Left ventricle myocardium superior (tissue), 1 donor: ENCODE measurements at regions not wholly inside any gene's neighbourhood (a gene's known extent, or its start where the extent isn't known, plus 50 kb on each side); places are given as distances from the start of the nearest gene placed in this dataset.

Experiments used
- ATAC-seq: fragments of 200-7000 bp; cut with Tn5 transposase; one replicate; pipeline ENCODE4 v1.9.1; 2020; ENCODE audit warnings: mild to moderate bottlenecking, moderate library complexity
- DNase-seq: peaks from one replicate; pipeline ENCODE4 v3.0.0-alpha.2; 2020
- intact Hi-C: fragments of 100-400 bp; cut with micrococcal nuclease; formaldehyde crosslinking; loops from one replicate; pipeline ENCODE4 v1.11.0; 2022
- donor health status: DM: no; HTN: yes; CAD: no; lungs with severe emphysema.

GRCh38 chr18:28858248-28858647 lies 681.3 kb upstream of the CDH2 start:
- intact Hi-C loops, result no loop called here
- DNase-seq (no peak), ATAC-seq (peak; percentile 54)

GRCh38 chr18:28855989-28856388 lies 679.1 kb upstream of the CDH2 start:
- ATAC-seq (no peak), DNase-seq (no peak)
- intact Hi-C loops, result no loop called here

- intact Hi-C loops, result no loop called here
- no peak for DNase-seq
- ATAC-seq, result peak; percentile 28
These were observed 678.6 kb upstream of the CDH2 start for GRCh38 chr18:28855524-28855923.

GRCh38 chr18:28854964-28855363 lies 678.0 kb upstream of the CDH2 start:
- peak; percentile 41 for ATAC-seq

GRCh38 chr18:28846958-28847357 lies 670.0 kb upstream of the CDH2 start:
- no peak for ATAC-seq
- intact Hi-C loops, result no loop called here
- DNase-seq, result no peak

More at GRCh38 chr18:28854964-28855363, 678.0 kb upstream of the CDH2 start:
- intact Hi-C loops, result no loop called here
- no peak for DNase-seq

- ATAC-seq, result no peak
- intact Hi-C loops, result no loop called here
- no peak for DNase-seq
These were observed 660.2 kb upstream of the CDH2 start for GRCh38 chr18:28837100-28837499.

GRCh38 chr18:28834889-28835288 lies 658.0 kb upstream of the CDH2 start:
- ATAC-seq (no peak), DNase-seq (no peak)
- intact Hi-C loops, result no loop called here

GRCh38 chr18:28831908-28832307 lies 655.0 kb upstream of the CDH2 start:
- DNase-seq, result no peak

GRCh38 chr18:28831476-28831875 lies 654.5 kb upstream of the CDH2 start:
- DNase-seq (no peak), ATAC-seq (no peak)
- intact Hi-C loops, result no loop called here

More at GRCh38 chr18:28831908-28832307, 655.0 kb upstream of the CDH2 start:
- no peak for ATAC-seq
- intact Hi-C loops, result no loop called here

- no peak for ATAC-seq
- DNase-seq, result no peak
- intact Hi-C loops, result no loop called here
These were observed 649.2 kb upstream of the CDH2 start for GRCh38 chr18:28826107-28826506.

- DNase-seq (no peak), ATAC-seq (no peak)
- intact Hi-C loops, result no loop called here
These were observed 647.2 kb upstream of the CDH2 start for GRCh38 chr18:28824183-28824574.

GRCh38 chr18:28823506-28824182 lies 646.7 kb upstream of the CDH2 start:
- DNase-seq, result no peak
- ATAC-seq, result no peak
- intact Hi-C loops, result no loop called here

GRCh38 chr18:28820353-28820752 lies 643.4 kb upstream of the CDH2 start:
- ATAC-seq (no peak), DNase-seq (no peak)
- intact Hi-C loops, result no loop called here

- DNase-seq, result no peak
- ATAC-seq, result no peak
- intact Hi-C loops, result no loop called here
These were observed 639.2 kb upstream of the CDH2 start for GRCh38 chr18:28816155-28816554.

GRCh38 chr18:28814365-28814764 lies 637.4 kb upstream of the CDH2 start:
- ATAC-seq (no peak), DNase-seq (no peak)
- intact Hi-C loops, result no loop called here

GRCh38 chr18:28808373-28808772 lies 631.4 kb upstream of the CDH2 start:
- ATAC-seq (no peak), DNase-seq (no peak)
- intact Hi-C loops, result no loop called here

GRCh38 chr18:28805491-28805890 lies 628.6 kb upstream of the CDH2 start:
- no peak for ATAC-seq
- intact Hi-C loops, result no loop called here
- no peak for DNase-seq

GRCh38 chr18:28804512-28805202 lies 627.7 kb upstream of the CDH2 start:
- ATAC-seq (no peak), DNase-seq (no peak)
- intact Hi-C loops, result no loop called here

GRCh38 chr18:28802546-28802945 lies 625.6 kb upstream of the CDH2 start:
- DNase-seq, result no peak
- intact Hi-C loops, result no loop called here
- ATAC-seq, result no peak

GRCh38 chr18:28801876-28802275 lies 624.9 kb upstream of the CDH2 start:
- no peak for ATAC-seq
- intact Hi-C loops, result no loop called here
- DNase-seq, result no peak
